H9 (cell line): ENCODE measurements at regions not wholly inside any gene's neighbourhood (a gene's known extent, or its start where the extent isn't known, plus 50 kb on each side); places are given as distances from the start of the nearest gene placed in this dataset.
"Not testable (repeated sequence)": the region's sequence is repeated elsewhere in the genome, so short reads cannot be mapped to it uniquely, and the experiment has no call there.

ENCODE experiments used
- DNase-seq: peaks from one replicate; pipeline ENCODE4 v3.0.0-alpha.2; 2017
- H2AFZ ChIP-seq: one replicate; pipeline ENCODE4 v1.6.1; 2013; ENCODE audit warnings: mild to moderate bottlenecking, low read length, control low read depth, moderate library complexity
- H2AK5ac ChIP-seq: 2 replicates; pipeline ENCODE4 v1.6.1; 2013; ENCODE audit warnings: low read length, control low read depth, mixed read lengths; ENCODE audit not compliant: insufficient read length
- H2BK120ac ChIP-seq: one replicate; pipeline ENCODE4 v1.6.1; 2013; ENCODE audit warnings: low read depth, mild to moderate bottlenecking, low read length, control low read depth, inconsistent platforms; ENCODE audit not compliant: poor library complexity, severe bottlenecking
- H2BK12ac ChIP-seq: 2 replicates; pipeline ENCODE4 v1.6.1; 2013; ENCODE audit warnings: low read length, control low read depth, mixed read lengths, low read depth; ENCODE audit not compliant: insufficient read length
- H2BK15ac ChIP-seq: 2 replicates; pipeline ENCODE4 v1.6.1; 2013; ENCODE audit warnings: low read depth, low read length, control low read depth
- H2BK20ac ChIP-seq: one replicate; pipeline ENCODE4 v1.6.1; 2013; ENCODE audit warnings: low read depth, mild to moderate bottlenecking, low read length, control low read depth, inconsistent platforms; ENCODE audit not compliant: poor library complexity, severe bottlenecking
- H2BK5ac ChIP-seq: 2 replicates; pipeline ENCODE4 v1.6.1; 2013; ENCODE audit warnings: low read length, control low read depth, mixed read lengths; ENCODE audit not compliant: insufficient read length
- H3K14ac ChIP-seq: 2 replicates; pipeline ENCODE4 v1.6.1; 2013; ENCODE audit warnings: low read length, control low read depth; ENCODE audit not compliant: insufficient read depth
- H3K18ac ChIP-seq: 2 replicates; pipeline ENCODE4 v1.6.1; 2013; ENCODE audit warnings: low read depth, mild to moderate bottlenecking, mixed read lengths, low read length, control low read depth; ENCODE audit not compliant: insufficient read length
- H3K23ac ChIP-seq: 2 replicates; pipeline ENCODE4 v1.6.1; 2013; ENCODE audit warnings: low read length, control low read depth, mixed read lengths, low read depth; ENCODE audit not compliant: insufficient read length
- H3K23me2 ChIP-seq: 2 replicates; pipeline ENCODE4 v1.6.1; 2013; ENCODE audit warnings: low read depth, mild to moderate bottlenecking, mixed read lengths, low read length, control low read depth; ENCODE audit not compliant: insufficient read length, poor library complexity, severe bottlenecking
- H3K27ac ChIP-seq: 2 replicates; pipeline ENCODE4 v1.5.1; 2013; ENCODE audit warnings: low read length, control low read depth, mixed read lengths, low read depth; ENCODE audit not compliant: insufficient read length
- H3K27me3 ChIP-seq: 2 replicates; pipeline ENCODE4 v1.6.1; 2013; ENCODE audit warnings: low read length, control low read depth, inconsistent platforms; ENCODE audit not compliant: insufficient read depth
- H3K4ac ChIP-seq: 2 replicates; pipeline ENCODE4 v1.6.1; 2013; ENCODE audit warnings: low read depth, mild to moderate bottlenecking, control low read depth, inconsistent platforms, low read length, moderate library complexity
- H3K4me1 ChIP-seq: 2 replicates; pipeline ENCODE4 v1.6.1; 2013; ENCODE audit warnings: low read length, control low read depth, inconsistent platforms; ENCODE audit not compliant: insufficient read depth
- H3K4me2 ChIP-seq: 2 replicates; pipeline ENCODE4 v1.6.1; 2013; ENCODE audit warnings: low read length, control low read depth, mixed read lengths; ENCODE audit not compliant: insufficient read length, insufficient read depth
- H3K56ac ChIP-seq: 2 replicates; pipeline ENCODE4 v1.6.1; 2013; ENCODE audit warnings: low read depth, mild to moderate bottlenecking, mixed read lengths, low read length, control low read depth; ENCODE audit not compliant: insufficient read length
- H3K79me1 ChIP-seq: 2 replicates; pipeline ENCODE4 v1.6.1; 2013; ENCODE audit warnings: low read depth, mild to moderate bottlenecking, moderate library complexity, low read length, control low read depth, inconsistent platforms; ENCODE audit not compliant: insufficient read depth, poor library complexity, severe bottlenecking
- H3K79me2 ChIP-seq: 2 replicates; pipeline ENCODE4 v1.6.1; 2013; ENCODE audit warnings: low read length, control low read depth, inconsistent platforms; ENCODE audit not compliant: insufficient read depth
- H3K9ac ChIP-seq: 2 replicates; pipeline ENCODE4 v1.6.1; 2013; ENCODE audit warnings: low read length, control low read depth, mixed read lengths; ENCODE audit not compliant: insufficient read length; ENCODE audit errors: extremely low read depth
- H3K9me3 ChIP-seq: one replicate; pipeline ENCODE4 v1.6.1; 2013; ENCODE audit warnings: low read depth, low read length, inconsistent platforms; ENCODE audit not compliant: control insufficient read depth
- H3T11ph ChIP-seq: one replicate; pipeline ENCODE4 v1.6.1; 2013; ENCODE audit warnings: mild to moderate bottlenecking, low read length, control low read depth, inconsistent platforms
- H4K20me1 ChIP-seq: one replicate; pipeline ENCODE4 v1.6.1; 2013; ENCODE audit not compliant: control insufficient read depth, insufficient read length, insufficient read depth
- H4K5ac ChIP-seq: 2 replicates; pipeline ENCODE4 v1.6.1; 2013; ENCODE audit warnings: low read depth, mild to moderate bottlenecking, mixed read lengths, low read length, control low read depth; ENCODE audit not compliant: insufficient read length
- H4K8ac ChIP-seq: replicated peaks from 2 replicates; pipeline ENCODE4 v1.6.1; 2013; ENCODE audit warnings: low read length, control low read depth, mixed read lengths, low read depth; ENCODE audit not compliant: insufficient read length
- H4K91ac ChIP-seq: 2 replicates; pipeline ENCODE4 v1.6.1; 2013; ENCODE audit warnings: low read depth, mild to moderate bottlenecking, moderate library complexity, mixed read lengths, low read length, control low read depth; ENCODE audit not compliant: insufficient read length
- H3K27ac Mint-ChIP-seq, 3 experiments: 2 replicates in 2 of 3; 3 replicates in 1 of 3; pipeline ENCODE4 v1.8.0; 2020 to 2021; ENCODE audit warnings: mixed read lengths in 3 of 3, mild to moderate bottlenecking in 1 of 3, moderate library complexity in 1 of 3
- H3K27me3 Mint-ChIP-seq: 2 replicates; pipeline ENCODE4 v1.8.0; 2021; ENCODE audit warnings: low read depth, mild to moderate bottlenecking, moderate library complexity, mixed read lengths
- H3K36me3 Mint-ChIP-seq, 3 experiments: 2 replicates in 2 of 3; 3 replicates in 1 of 3; pipeline ENCODE4 v1.8.0; 2020 to 2021; ENCODE audit warnings: low read depth in 3 of 3, mixed read lengths in 3 of 3; ENCODE audit not compliant: insufficient read depth in 1 of 3
- H3K4me1 Mint-ChIP-seq, 2 experiments: 2 replicates each; pipeline ENCODE4 v1.8.0; 2020; ENCODE audit warnings: mixed read lengths in 2 of 2
- H3K4me3 Mint-ChIP-seq, 2 experiments: 2 replicates in 1 of 2; 3 replicates in 1 of 2; pipeline ENCODE4 v1.8.0; 2020 to 2021; ENCODE audit warnings: mild to moderate bottlenecking in 2 of 2, mixed read lengths in 2 of 2, moderate library complexity in 1 of 2
- H3K9me3 Mint-ChIP-seq, 2 experiments: 2 replicates in 1 of 2; 3 replicates in 1 of 2; pipeline ENCODE4 v1.8.0; 2020; ENCODE audit warnings: mild to moderate bottlenecking in 2 of 2, mixed read lengths in 2 of 2, moderate library complexity in 1 of 2
- WGBS: extraction: QIAGEN DNeasy Blood & Tissue Kit; methylation state at CpG from one replicate; pipeline ENCODE4 v1.1.7; 2013; ENCODE audit warnings: missing lambda C conversion rate, low lambda C conversion rate, mixed read lengths; ENCODE audit not compliant: insufficient read length; ENCODE audit errors: extremely low coverage; 5-methylcytosine and 5-hydroxymethylcytosine counted together

GRCh38 chr11:49328485-49329186 lies 120.2 kb upstream of the FOLH1 start:
- not testable (repeated sequence) for H2BK15ac ChIP-seq, H3K4ac ChIP-seq, H3K23ac ChIP-seq, H4K91ac ChIP-seq, H3K56ac ChIP-seq, H2AFZ ChIP-seq, H4K8ac ChIP-seq, H4K5ac ChIP-seq, H3K79me1 ChIP-seq, H2BK20ac ChIP-seq, H3T11ph ChIP-seq, H2BK12ac ChIP-seq, H3K18ac ChIP-seq, DNase-seq, H2BK120ac ChIP-seq, H4K20me1 ChIP-seq, H3K4me1 ChIP-seq, H3K27me3 ChIP-seq, H3K23me2 ChIP-seq, H3K9ac ChIP-seq, H2BK5ac ChIP-seq, H3K27me3 Mint-ChIP-seq, H2AK5ac ChIP-seq, H3K9me3 ChIP-seq, H3K79me2 ChIP-seq, H3K4me3 Mint-ChIP-seq, H3K27ac Mint-ChIP-seq, H3K14ac ChIP-seq, H3K27ac ChIP-seq, H3K4me2 ChIP-seq
- Mint-ChIP-seq H3K36me3 (peaks cover 0 to 15% (median 5%) of the 10 kb centered on the region in 3 experiments; a peak in 3 of 7 replicates), H3K9me3 (peaks cover 28 to 29% of the 10 kb centered on the region in 2 experiments), H3K4me1 (peaks cover 10 to 16% of the 10 kb centered on the region in 2 experiments)
- no CpG with 5 or more reads among the region's 5 CpGs for WGBS

- H3K27ac ChIP-seq, H3K4me3 Mint-ChIP-seq, H4K5ac ChIP-seq, H3K4me2 ChIP-seq, H2BK120ac ChIP-seq, H3K27me3 ChIP-seq, H3K23me2 ChIP-seq, H4K8ac ChIP-seq, H3K4ac ChIP-seq, H3K23ac ChIP-seq, H2BK5ac ChIP-seq, H3K79me1 ChIP-seq, H3K79me2 ChIP-seq, H2BK20ac ChIP-seq, H2BK15ac ChIP-seq, H3K27me3 Mint-ChIP-seq, H3K9ac ChIP-seq, H3K14ac ChIP-seq, H3K27ac Mint-ChIP-seq, H2AK5ac ChIP-seq, H3K56ac ChIP-seq, H3K4me1 ChIP-seq, H2AFZ ChIP-seq, H2BK12ac ChIP-seq, DNase-seq, H4K20me1 ChIP-seq, H3K18ac ChIP-seq, H3T11ph ChIP-seq, H4K91ac ChIP-seq, H3K9me3 ChIP-seq: not testable (repeated sequence)
- H3K9me3 Mint-ChIP-seq, result peaks cover 23 to 24% of the 10 kb centered on the region in 2 experiments
- peaks cover 10 to 16% of the 10 kb centered on the region in 2 experiments for H3K4me1 Mint-ChIP-seq
- peaks cover 0 to 15% (median 5%) of the 10 kb centered on the region in 3 experiments; a peak in 3 of 7 replicates for H3K36me3 Mint-ChIP-seq
Observed at GRCh38 chr11:49327766-49328165, 119.4 kb upstream of the FOLH1 start.
